BLaER1 (cell line): ENCODE measurements at regions not wholly inside any gene's neighbourhood (a gene's known extent, or its start where the extent isn't known, plus 50 kb on each side); places are given as distances from the start of the nearest gene placed in this dataset.
A peak's percentile ranks its signal among the peaks of the same experiment; 100 is the strongest.

ENCODE experiments used
- H3K27ac ChIP-seq: shearing (Covaris generic); formaldehyde crosslinking; 2 replicates; pipeline ENCODE4 v1.8.1; 2022
- H3K27me3 ChIP-seq: shearing (Covaris generic); formaldehyde crosslinking; 2 replicates; pipeline ENCODE4 v1.8.1; 2022
- H3K36me3 ChIP-seq: shearing (Covaris generic); formaldehyde crosslinking; 2 replicates; pipeline ENCODE4 v1.8.1; 2022
- H3K4me1 ChIP-seq: shearing (Covaris generic); formaldehyde crosslinking; 2 replicates; pipeline ENCODE4 v1.8.1; 2022
- H3K4me2 ChIP-seq: shearing (Covaris generic); formaldehyde crosslinking; 2 replicates; pipeline ENCODE4 v1.8.1; 2022
- H3K4me3 ChIP-seq: shearing (Covaris generic); formaldehyde crosslinking; 2 replicates; pipeline ENCODE4 v1.8.1; 2022
- H3K9ac ChIP-seq: shearing (Covaris generic); formaldehyde crosslinking; 2 replicates; pipeline ENCODE4 v1.8.1; 2022
- H3K9me3 ChIP-seq: shearing (Covaris generic); formaldehyde crosslinking; 2 replicates; pipeline ENCODE4 v1.8.1; 2022
- H4K20me1 ChIP-seq: shearing (Covaris generic); formaldehyde crosslinking; 2 replicates; pipeline ENCODE4 v1.8.1; 2022
- Cebpa-rat ChIP-seq: shearing (Covaris generic); IDR thresholded peaks from 2 replicates; pipeline ENCODE4 v1.8.1; 2022

GRCh38 chr1:172815740-172816139 is 156.8 kb downstream of the FASLG start:
- no peak overlapping the region for H3K9ac ChIP-seq
- H3K27ac ChIP-seq, result no peak overlapping the region
- no peak overlapping the region for H3K4me2 ChIP-seq
- peaks cover 34% of the 10 kb centered on the region for H3K4me1 ChIP-seq
- no peaks in the 10 kb centered on the region for H3K36me3 ChIP-seq
- H3K27me3 ChIP-seq, result no peaks in the 10 kb centered on the region
- no peak for TF ChIP-seq Cebpa-rat
- no peak overlapping the region for H3K4me3 ChIP-seq
- H4K20me1 ChIP-seq, result no peaks in the 10 kb centered on the region
- H3K9me3 ChIP-seq, result peaks cover 18% of the 10 kb centered on the region

GRCh38 chr1:172818841-172819527 is 160.1 kb downstream of the FASLG start:
- Histone ChIP-seq H3K27me3 (no peaks in the 10 kb centered on the region), H3K9me3 (peaks cover 12% of the 10 kb centered on the region), H4K20me1 (no peaks in the 10 kb centered on the region), H3K4me2 (peak overlapping the region; percentile 86), H3K36me3 (no peaks in the 10 kb centered on the region), H3K27ac (peak overlapping the region; percentile 76), H3K9ac (peak overlapping the region; percentile 67), H3K4me1 (peaks cover 40% of the 10 kb centered on the region), H3K4me3 (peak overlapping the region; percentile 50)
- no peak for TF ChIP-seq Cebpa-rat

GRCh38 chr1:172820475-172821158 is 161.7 kb downstream of the FASLG start:
- no peak overlapping the region for H3K4me3 ChIP-seq
- H3K4me1 ChIP-seq, result peaks cover 40% of the 10 kb centered on the region
- no peak overlapping the region for H3K9ac ChIP-seq

GRCh38 chr1:172821609-172822274 is 162.8 kb downstream of the FASLG start:
- TF ChIP-seq Cebpa-rat, result no peak
- no peak overlapping the region for H3K4me3 ChIP-seq
- no peaks in the 10 kb centered on the region for H4K20me1 ChIP-seq
- peaks cover 44% of the 10 kb centered on the region for H3K4me1 ChIP-seq
- no peak overlapping the region for H3K9ac ChIP-seq
- no peaks in the 10 kb centered on the region for H3K27me3 ChIP-seq
- no peak overlapping the region for H3K4me2 ChIP-seq
- no peaks in the 10 kb centered on the region for H3K36me3 ChIP-seq
- H3K27ac ChIP-seq, result no peak overlapping the region
- H3K9me3 ChIP-seq, result no peaks in the 10 kb centered on the region

More at GRCh38 chr1:172820475-172821158, 161.7 kb downstream of the FASLG start:
- peak overlapping the region; percentile 86 for H3K4me2 ChIP-seq
- TF ChIP-seq Cebpa-rat, result no peak
- H4K20me1 ChIP-seq, result no peaks in the 10 kb centered on the region
- H3K9me3 ChIP-seq, result no peaks in the 10 kb centered on the region
- no peaks in the 10 kb centered on the region for H3K27me3 ChIP-seq
- no peak overlapping the region for H3K27ac ChIP-seq
- no peaks in the 10 kb centered on the region for H3K36me3 ChIP-seq

DNA sequence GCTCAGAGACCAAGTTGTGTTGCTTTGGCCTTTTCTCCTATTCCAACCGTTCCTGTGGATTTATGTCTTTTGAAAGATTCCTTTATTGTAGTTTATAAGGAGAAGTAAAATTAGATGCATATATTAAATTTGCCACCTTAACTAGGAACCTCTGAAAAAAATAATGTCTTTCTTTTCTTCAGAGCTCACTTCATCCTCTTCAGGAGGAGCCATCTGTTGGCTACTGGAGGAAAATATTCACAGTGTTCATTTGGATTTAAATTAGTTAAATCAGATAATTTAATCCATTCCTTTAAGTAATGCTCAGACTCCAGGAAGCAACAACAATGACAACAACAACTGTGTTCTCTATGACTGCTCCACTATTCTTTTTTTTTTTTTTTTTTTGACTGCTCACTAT is 164.0 kb downstream of the FASLG start:
- Histone ChIP-seq H3K9ac (no peak overlapping the region), H4K20me1 (no peaks in the 10 kb centered on the region), H3K4me1 (peaks cover 39% of the 10 kb centered on the region), H3K36me3 (no peaks in the 10 kb centered on the region), H3K9me3 (no peaks in the 10 kb centered on the region), H3K27ac (no peak overlapping the region), H3K4me3 (no peak overlapping the region), H3K27me3 (no peaks in the 10 kb centered on the region), H3K4me2 (no peak overlapping the region)
- no peak for TF ChIP-seq Cebpa-rat

DNA sequence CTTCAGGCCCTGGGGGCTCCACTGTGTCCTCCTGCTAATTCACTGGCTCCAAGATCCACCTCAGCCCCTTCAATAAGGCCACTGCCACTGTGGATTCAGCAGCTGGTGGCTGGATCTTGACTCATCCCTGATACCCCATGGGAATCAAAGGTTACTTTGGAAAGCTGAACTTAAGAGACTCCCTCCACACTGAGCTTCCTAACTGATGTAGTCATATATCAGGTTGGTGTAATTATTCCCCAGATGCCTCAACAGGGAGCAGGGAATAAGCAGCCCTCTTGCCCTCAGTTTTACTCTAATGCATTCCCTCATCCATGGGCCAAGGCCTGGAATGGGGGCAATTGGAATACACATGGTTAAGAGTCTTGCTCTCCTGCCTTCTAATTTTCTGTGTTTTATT is 164.6 kb downstream of the FASLG start:
- Histone ChIP-seq H3K9me3 (no peaks in the 10 kb centered on the region), H4K20me1 (no peaks in the 10 kb centered on the region), H3K4me1 (peaks cover 32% of the 10 kb centered on the region), H3K9ac (no peak overlapping the region), H3K36me3 (no peaks in the 10 kb centered on the region), H3K27me3 (no peaks in the 10 kb centered on the region), H3K4me3 (no peak overlapping the region), H3K27ac (no peak overlapping the region), H3K4me2 (no peak overlapping the region)
- TF ChIP-seq Cebpa-rat, result no peak

- Histone ChIP-seq H3K4me3 (no peak overlapping the region), H3K27me3 (no peaks in the 10 kb centered on the region), H3K9me3 (no peaks in the 10 kb centered on the region), H3K4me2 (no peak overlapping the region), H3K36me3 (no peaks in the 10 kb centered on the region), H4K20me1 (no peaks in the 10 kb centered on the region), H3K27ac (no peak overlapping the region), H3K4me1 (peaks cover 25% of the 10 kb centered on the region), H3K9ac (no peak overlapping the region)
- no peak for TF ChIP-seq Cebpa-rat
These were observed 165.3 kb downstream of the FASLG start for GRCh38 chr1:172824209-172824608.

GRCh38 chr1:172826096-172826741 is 167.3 kb downstream of the FASLG start:
- H3K4me1 ChIP-seq, result peaks cover 10% of the 10 kb centered on the region; the same call in 1 of the 2 replicates
- H3K27ac ChIP-seq, result no peak overlapping the region
- no peaks in the 10 kb centered on the region for H3K36me3 ChIP-seq
- H3K9me3 ChIP-seq, result no peaks in the 10 kb centered on the region
- H3K9ac ChIP-seq, result no peak overlapping the region
- H4K20me1 ChIP-seq, result no peaks in the 10 kb centered on the region
- no peak overlapping the region for H3K4me2 ChIP-seq
- TF ChIP-seq Cebpa-rat, result peak; percentile 64; the same call in 1 of the 2 replicates
- H3K27me3 ChIP-seq, result no peaks in the 10 kb centered on the region
- no peak overlapping the region for H3K4me3 ChIP-seq

DNA sequence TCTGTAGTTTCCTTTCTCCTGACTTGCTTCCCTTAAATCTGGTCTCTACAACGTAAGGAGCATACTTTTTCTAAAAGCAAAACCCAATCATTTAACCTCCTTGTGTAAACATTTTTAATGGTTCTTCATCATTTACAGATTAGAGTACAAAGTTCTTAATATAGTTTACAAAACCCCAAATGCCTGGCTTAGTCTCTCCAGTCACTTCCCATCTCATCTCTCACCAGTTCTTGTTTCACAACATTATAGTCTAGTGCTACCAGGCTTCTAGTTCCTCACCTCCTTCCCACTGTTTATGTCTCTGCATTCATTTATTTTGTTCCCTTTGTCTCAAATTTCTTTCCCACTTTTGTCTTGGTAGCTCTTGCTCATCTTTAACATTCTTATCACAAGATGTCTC is 168.4 kb downstream of the FASLG start:
- H4K20me1 ChIP-seq, result no peaks in the 10 kb centered on the region
- no peaks in the 10 kb centered on the region for H3K36me3 ChIP-seq
- H3K27me3 ChIP-seq, result no peaks in the 10 kb centered on the region
- no peaks in the 10 kb centered on the region for H3K9me3 ChIP-seq
- H3K4me3 ChIP-seq, result no peak overlapping the region
- TF ChIP-seq Cebpa-rat, result no peak
- no peak overlapping the region for H3K9ac ChIP-seq
- no peak overlapping the region for H3K4me2 ChIP-seq
- peaks cover 5% of the 10 kb centered on the region; the same call in 1 of the 2 replicates for H3K4me1 ChIP-seq
- H3K27ac ChIP-seq, result no peak overlapping the region
